HEK293T (cell line): ENCODE measurements at regions not wholly inside any gene's neighbourhood (a gene's known extent, or its start where the extent isn't known, plus 50 kb on each side); places are given as distances from the start of the nearest gene placed in this dataset.

Source experiments
- CTCF ChIA-PET: fragments of 350-600 bp; formaldehyde crosslinking; extraction: SDS; loops from one replicate; lab custom pipeline; 2021; ENCODE audit warnings: antibody characterized with exemption, inconsistent platforms; lab: Yijun Ruan, JAX
- POLR2A ChIA-PET: fragments of 350-600 bp; formaldehyde crosslinking; extraction: SDS; loops from one replicate; lab custom pipeline; 2020; ENCODE audit warnings: antibody characterized with exemption, inconsistent platforms; lab: Yijun Ruan, JAX
- DNase-seq: peaks from one replicate; pipeline ENCODE4 v3.0.0; 2012; ENCODE audit warnings: mixed read lengths; ENCODE audit errors: extremely low spot score
- ARNT ChIP-seq: fragments of 450-650 bp; IDR thresholded peaks from 2 replicates; pipeline ENCODE4 v1.6.1; 2017; ENCODE audit warnings: mild to moderate bottlenecking
- BHLHE40 ChIP-seq: fragments of 450-650 bp; IDR thresholded peaks from 2 replicates; pipeline ENCODE4 v1.6.1; 2016; ENCODE audit warnings: mild to moderate bottlenecking, moderate library complexity, borderline replicate concordance
- CTBP1 ChIP-seq: fragments of 450-650 bp; IDR thresholded peaks from 2 replicates; pipeline ENCODE4 v1.6.1; 2016; ENCODE audit warnings: borderline replicate concordance
- ELF4 ChIP-seq: fragments of 450-650 bp; IDR thresholded peaks from 2 replicates; pipeline ENCODE4 v1.6.1; 2017; ENCODE audit warnings: antibody characterized with exemption
- FOXA1 ChIP-seq: fragments of 450-650 bp; IDR thresholded peaks from 2 replicates; pipeline ENCODE4 v1.6.1; 2016; ENCODE audit warnings: mild to moderate bottlenecking
- FOXK2 ChIP-seq: fragments of 450-650 bp; IDR thresholded peaks from 2 replicates; pipeline ENCODE4 v1.6.1; 2016; ENCODE audit warnings: mild to moderate bottlenecking
- FOXM1 ChIP-seq: fragments of 450-650 bp; IDR thresholded peaks from 2 replicates; pipeline ENCODE4 v1.6.1; 2017; ENCODE audit warnings: mild to moderate bottlenecking, borderline replicate concordance
- HDGF ChIP-seq: fragments of 450-650 bp; IDR thresholded peaks from 2 replicates; pipeline ENCODE4 v1.6.1; 2017; ENCODE audit warnings: antibody characterized with exemption, borderline replicate concordance
- L3MBTL2 ChIP-seq: fragments of 450-650 bp; conservative IDR thresholded peaks from 2 replicates; pipeline ENCODE4 v1.6.1; 2016; ENCODE audit warnings: mild to moderate bottlenecking
- LEF1 ChIP-seq: fragments of 450-650 bp; IDR thresholded peaks from 2 replicates; pipeline ENCODE4 v1.6.1; 2017; ENCODE audit warnings: mild to moderate bottlenecking, borderline replicate concordance
- NFRKB ChIP-seq: fragments of 450-650 bp; IDR thresholded peaks from 2 replicates; pipeline ENCODE4 v1.6.1; 2016; ENCODE audit warnings: mild to moderate bottlenecking, moderate library complexity
- SP1 ChIP-seq: fragments of 450-650 bp; IDR thresholded peaks from 2 replicates; pipeline ENCODE4 v1.6.1; 2017
- SUZ12 ChIP-seq: fragments of 450-650 bp; IDR thresholded peaks from 2 replicates; pipeline ENCODE4 v1.6.1; 2016; ENCODE audit warnings: mild to moderate bottlenecking
- TARDBP ChIP-seq: fragments of 450-650 bp; IDR thresholded peaks from 2 replicates; pipeline ENCODE4 v1.6.1; 2016
- ZNF384 ChIP-seq: fragments of 450-650 bp; IDR thresholded peaks from 2 replicates; pipeline ENCODE4 v1.6.1; 2016
- TF ChIP-seq, protein P1 (sequence below): fragments of 450-650 bp; IDR thresholded peaks from 2 replicates; pipeline ENCODE4 v1.6.1; 2016

DNA sequence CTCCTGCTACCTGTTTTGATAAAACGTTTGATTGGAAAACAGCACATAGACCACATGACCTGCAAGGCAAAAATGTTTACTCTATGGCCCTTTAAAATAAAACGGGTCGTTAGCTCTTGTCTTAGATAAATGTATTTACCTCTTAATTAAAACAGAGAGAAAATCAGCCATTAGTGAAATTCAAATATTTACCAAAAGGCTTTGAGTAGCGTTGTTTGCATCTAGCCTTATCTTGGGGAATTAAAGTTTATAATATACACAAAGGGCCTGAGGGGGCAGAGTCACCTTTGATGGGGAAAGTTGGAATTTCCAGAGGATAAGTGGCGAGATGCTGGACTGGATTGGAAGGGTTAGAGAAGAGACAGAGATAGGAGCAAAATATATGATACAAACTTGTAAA, 111.3 kb downstream of the FBXO4 start:
- ChIA-PET CTCF (interaction anchor here (1.2 kb wide), 1 partner anchor 21 kb away, joined by 3 read pairs; no protein-coding TSS in a partner anchor), POLR2A (no interaction called here)
- TF ChIP-seq BHLHE40 (no peak), SUZ12 (no peak), HDGF (no peak), LEF1 (no peak), CTBP1 (no peak), L3MBTL2 (no peak)
- DNase-seq = no peak

DNA sequence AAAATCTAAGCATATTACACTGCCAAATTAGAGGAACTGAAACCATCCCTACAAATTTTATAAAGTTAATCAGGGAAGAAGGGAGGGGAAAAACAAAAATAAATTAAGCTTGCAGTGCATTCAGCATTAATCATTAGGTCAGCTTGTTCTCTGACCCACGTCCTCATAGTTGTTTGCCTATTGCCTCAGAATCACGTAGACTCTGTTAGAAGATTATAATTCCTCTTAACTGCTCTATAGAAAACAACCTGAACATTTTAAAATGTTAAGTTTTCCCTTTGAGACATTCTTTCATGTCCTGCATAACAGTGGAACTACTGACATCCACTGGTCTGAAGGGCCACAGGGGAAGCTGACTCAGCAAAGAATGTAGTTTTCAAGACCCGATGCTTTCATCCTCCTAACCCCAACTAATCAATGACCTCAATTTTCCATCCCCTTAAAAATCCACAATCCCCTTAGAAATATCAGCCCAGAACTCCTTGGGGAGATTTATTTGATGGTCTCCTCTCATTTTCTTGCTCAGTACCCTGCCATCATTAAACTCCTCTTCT, 112.4 kb downstream of the FBXO4 start:
- POLR2A ChIA-PET = no interaction called here
- CTCF ChIA-PET = interaction anchor here (1.1 to 1.2 kb wide), 2 partner anchors 20 to 112 kb away, joined by 3 read pairs; partner anchors contain the start of gene FBXO4
- TF ChIP-seq SP1 (no peak), FOXM1 (no peak), NFRKB (no peak), HDGF (no peak), FOXA1 (no peak), L3MBTL2 (no peak)
- DNase-seq = no peak

DNA sequence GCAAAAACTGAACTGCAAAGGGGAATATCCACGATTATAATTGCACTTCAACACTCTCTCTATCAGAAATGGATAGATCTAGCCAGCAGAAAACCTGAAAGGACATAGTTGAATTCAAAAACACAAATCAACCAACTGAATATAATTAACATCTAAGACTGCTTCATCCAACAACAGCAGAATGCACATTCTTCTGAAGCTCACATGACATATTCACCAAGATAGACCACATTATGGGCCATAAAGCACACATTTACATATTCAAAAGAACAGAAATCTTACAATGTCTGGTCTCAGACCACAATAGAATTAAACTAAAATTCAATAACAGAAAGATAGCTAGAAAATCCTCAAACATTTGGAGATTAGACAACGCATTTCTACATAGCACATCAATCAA, 118.3 kb downstream of the FBXO4 start:
- TF ChIP-seq SP1 (no peak), ZNF384 (no peak), L3MBTL2 (no peak), ARNT (no peak), FOXK2 (no peak), CTBP1 (no peak), TARDBP (no peak)
- POLR2A ChIA-PET = no interaction called here
- CTCF ChIA-PET = interaction anchor here (1.0 to 1.7 kb wide), 2 partner anchors 14 to 37 kb away, joined by 3 to 7 read pairs; no protein-coding TSS in a partner anchor
- DNase-seq = no peak

DNA sequence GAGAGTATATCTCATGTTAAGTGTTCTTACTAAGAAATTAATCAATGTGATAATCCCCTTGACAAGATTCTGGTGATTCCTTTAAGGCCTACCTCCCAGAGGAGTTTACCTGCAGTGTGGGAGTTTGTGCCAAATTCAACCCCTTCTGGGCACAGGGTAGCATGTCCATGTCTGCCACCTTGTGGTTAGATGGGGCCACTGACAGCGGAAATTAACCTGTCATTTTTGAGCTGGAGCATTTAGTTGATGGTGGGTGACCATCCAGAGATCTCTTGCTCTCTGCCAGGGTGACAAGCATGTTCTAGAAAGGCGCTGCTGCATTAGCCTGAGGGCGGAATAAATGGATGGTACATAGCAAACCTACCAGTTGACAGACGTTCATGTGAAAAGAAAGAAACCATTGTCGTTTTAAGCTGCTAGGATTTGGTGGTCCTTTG, 132.2 kb downstream of the FBXO4 start:
- TF ChIP-seq L3MBTL2 (no peak), ELF4 (no peak), TARDBP (no peak), CTBP1 (no peak), NFRKB (no peak)
- TF ChIP-seq, protein P1, sequence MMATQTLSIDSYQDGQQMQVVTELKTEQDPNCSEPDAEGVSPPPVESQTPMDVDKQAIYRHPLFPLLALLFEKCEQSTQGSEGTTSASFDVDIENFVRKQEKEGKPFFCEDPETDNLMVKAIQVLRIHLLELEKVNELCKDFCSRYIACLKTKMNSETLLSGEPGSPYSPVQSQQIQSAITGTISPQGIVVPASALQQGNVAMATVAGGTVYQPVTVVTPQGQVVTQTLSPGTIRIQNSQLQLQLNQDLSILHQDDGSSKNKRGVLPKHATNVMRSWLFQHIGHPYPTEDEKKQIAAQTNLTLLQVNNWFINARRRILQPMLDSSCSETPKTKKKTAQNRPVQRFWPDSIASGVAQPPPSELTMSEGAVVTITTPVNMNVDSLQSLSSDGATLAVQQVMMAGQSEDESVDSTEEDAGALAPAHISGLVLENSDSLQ = peak; percentile 65; the same call in 1 of the 2 replicates
- ChIA-PET POLR2A (no interaction called here), CTCF (interaction anchor here (0.6 to 2.6 kb wide), 21 partner anchors 9 to 832 kb away, joined by 3 to 30 read pairs (median 3); no protein-coding TSS in a partner anchor)
- peak; percentile 63 for DNase-seq

DNA sequence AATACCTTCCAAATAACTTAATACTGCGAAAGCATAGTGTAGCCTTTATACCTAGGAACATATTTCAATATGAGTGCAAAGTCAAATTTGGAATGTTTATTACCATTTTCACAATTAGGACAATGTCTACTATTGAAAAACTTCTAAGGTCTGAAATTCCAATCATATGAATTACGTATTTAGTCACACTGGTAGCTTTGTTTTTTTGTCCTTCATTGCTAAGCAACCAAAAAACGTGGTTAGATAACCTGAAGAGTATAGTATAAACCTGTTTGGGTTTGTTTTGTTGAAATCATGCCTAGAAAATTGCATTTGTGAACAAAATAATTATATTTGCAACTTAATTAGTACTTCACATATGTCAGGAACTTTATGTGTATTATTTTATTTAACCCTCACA, 134.2 kb downstream of the FBXO4 start:
- TF ChIP-seq NFRKB (no peak), L3MBTL2 (no peak), TARDBP (no peak), CTBP1 (no peak), SUZ12 (no peak), ZNF384 (no peak), ELF4 (no peak), ARNT (no peak), FOXM1 (no peak), FOXK2 (no peak), LEF1 (no peak), SP1 (no peak), FOXA1 (no peak), HDGF (no peak), BHLHE40 (no peak)
- TF ChIP-seq, protein P1 = no peak
- no peak for DNase-seq
- POLR2A ChIA-PET = no interaction called here
- CTCF ChIA-PET = no interaction called here

DNA sequence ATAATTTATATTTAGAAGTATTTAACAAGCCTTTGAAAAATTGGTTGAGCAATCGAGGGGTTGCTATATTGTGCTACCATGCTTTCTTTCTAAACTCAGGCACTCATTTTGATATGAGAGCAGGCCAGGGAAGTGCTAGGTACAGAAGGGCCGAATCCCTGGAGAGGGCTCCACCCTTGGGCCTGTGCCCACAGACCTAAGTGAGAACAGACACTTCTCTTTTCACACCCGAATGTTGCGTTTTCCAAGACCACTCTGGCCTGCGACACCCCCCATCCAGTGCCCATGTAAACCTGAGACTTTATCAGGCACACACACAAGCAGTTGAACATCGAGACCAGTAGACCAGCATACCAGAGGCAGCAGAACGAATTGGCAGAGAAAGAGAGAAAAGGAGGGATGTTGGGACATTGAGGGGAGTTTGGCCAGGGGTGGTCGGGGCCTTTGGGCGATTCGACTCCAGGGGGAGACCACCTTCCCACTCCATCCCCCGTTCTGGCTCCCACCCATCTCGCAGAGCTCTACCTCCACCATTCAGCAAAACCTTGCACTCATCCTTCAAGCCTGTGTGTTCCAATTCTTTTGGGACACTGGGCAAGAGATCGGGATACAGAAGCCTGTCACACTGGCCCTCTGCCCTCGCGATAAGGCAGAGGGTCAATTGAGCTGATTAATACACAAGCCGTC, 134.8 kb downstream of the FBXO4 start:
- DNase-seq = no peak
- POLR2A ChIA-PET = no interaction called here
- TF ChIP-seq LEF1 = no peak
- TF ChIP-seq, protein P1 = no peak
- no peak for TF ChIP-seq FOXM1
- TF ChIP-seq BHLHE40 = no peak
- no peak for TF ChIP-seq SUZ12
- TF ChIP-seq SP1 = no peak
- TF ChIP-seq TARDBP = no peak
- no peak for TF ChIP-seq L3MBTL2
- no peak for TF ChIP-seq ELF4
- CTCF ChIA-PET = no interaction called here

DNA sequence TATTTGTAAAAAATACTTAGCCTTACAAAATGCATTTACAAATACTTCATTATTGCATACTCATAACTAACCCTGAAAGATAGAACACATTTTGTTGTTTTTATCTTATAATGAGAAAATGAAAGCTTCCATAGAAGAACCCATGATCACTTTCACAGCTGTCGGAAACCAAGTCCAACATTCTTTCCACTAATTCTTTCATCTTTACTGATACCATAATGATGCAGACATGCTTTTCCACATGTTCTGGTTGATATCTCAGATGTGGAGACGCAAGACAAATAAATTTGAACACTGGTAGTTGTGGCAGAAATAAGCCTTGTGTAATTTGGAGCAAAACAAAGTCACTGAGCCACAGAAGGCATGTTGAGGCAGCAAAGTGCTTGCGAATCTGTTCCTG, 136.0 kb downstream of the FBXO4 start:
- ChIA-PET POLR2A (no interaction called here), CTCF (interaction anchor here (1.0 kb wide), 1 partner anchor 55 kb away, joined by 3 read pairs; no protein-coding TSS in a partner anchor)
- no peak for DNase-seq
- TF ChIP-seq, protein P1 = no peak
- TF ChIP-seq BHLHE40 (no peak), LEF1 (no peak), FOXM1 (no peak), ARNT (no peak), TARDBP (no peak), FOXK2 (no peak), ZNF384 (no peak), NFRKB (no peak), HDGF (no peak)
